ENCODE measurements at regions not wholly inside any gene's neighbourhood (a gene's known extent, or its start where the extent isn't known, plus 50 kb on each side); places are given as distances from the start of the nearest gene placed in this dataset.

- TF ChIP-seq CTCF (IDR thresholded peaks at IDR 0.05 in 2 of 3, conservative IDR thresholded peaks at IDR 0.05 in 1 of 3; ENCODE audit: borderline replicate concordance in 1 of 3, insufficient read depth in 1 of 3, low read depth in 2 of 3, low read length in 2 of 3) (no peak), EZH2 (IDR thresholded peaks at IDR 0.05) (no peak), ATF3 (IDR thresholded peaks at IDR 0.05) (no peak), POLR2A (IDR thresholded peaks at IDR 0.05; ENCODE audit: borderline replicate concordance, extremely low read depth, insufficient read depth, insufficient read length) (no peak), JUND (IDR thresholded peaks at IDR 0.05) (no peak), RAD21 (IDR thresholded peaks at IDR 0.05; ENCODE audit: low read depth) (no peak), ELF1 (IDR thresholded peaks at IDR 0.05; ENCODE audit: borderline replicate concordance, low read depth) (no peak), EZH2phosphoT487 (IDR thresholded peaks at IDR 0.05; ENCODE audit: borderline replicate concordance) (no peak), CEBPB (IDR thresholded peaks at IDR 0.05; ENCODE audit: low read depth) (no peak), YY1 (IDR thresholded peaks at IDR 0.05; ENCODE audit: extremely low read depth, insufficient replicate concordance, low read depth, low read length) (no peak), POLR2AphosphoS5 (IDR thresholded peaks at IDR 0.05; ENCODE audit: low read depth, low read length) (no peak), EGR1 (IDR thresholded peaks at IDR 0.05; ENCODE audit: low read depth) (no peak), SRF (IDR thresholded peaks at IDR 0.05; ENCODE audit: low read depth) (no peak), SIN3A (IDR thresholded peaks at IDR 0.05; ENCODE audit: low read depth) (no peak)
Measured at GRCh38 chr22:44604991-44605390, 97.0 kb upstream of the PRR5 start.
